GM18867 (cell line): ENCODE measurements at regions not wholly inside any gene's neighbourhood (a gene's known extent, or its start where the extent isn't known, plus 50 kb on each side); places are given as distances from the start of the nearest gene placed in this dataset.
"Not testable (repeated sequence)": the region's sequence is repeated elsewhere in the genome, so short reads cannot be mapped to it uniquely, and the experiment has no call there.

ENCODE experiments used
- ATAC-seq: cut with Tn5 transposase; IDR thresholded peaks from one replicate; pipeline ENCODE4 v1.9.1; 2021; ENCODE audit warnings: mild to moderate bottlenecking, moderate library complexity; ENCODE audit not compliant: unreplicated experiment

DNA sequence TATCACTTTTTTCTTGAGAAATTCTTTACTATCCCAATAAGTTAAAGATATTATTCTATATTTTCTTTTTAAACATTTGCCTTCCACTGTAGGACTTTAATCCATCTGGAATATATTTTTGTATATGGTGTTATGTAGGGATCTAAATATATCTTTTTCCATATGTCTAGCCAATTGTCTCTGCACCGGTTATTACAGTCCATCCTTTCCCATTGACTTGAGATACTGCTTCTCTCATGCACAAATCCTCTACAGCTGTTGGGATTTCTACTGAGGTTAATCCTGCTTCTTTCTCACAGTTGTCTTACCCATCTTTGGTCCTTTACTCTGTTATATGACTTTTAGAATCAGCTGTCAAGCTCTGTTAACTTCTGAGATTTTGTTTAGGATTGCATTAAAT is 483.8 kb upstream of the CDH4 start:
- no peak for ATAC-seq

DNA sequence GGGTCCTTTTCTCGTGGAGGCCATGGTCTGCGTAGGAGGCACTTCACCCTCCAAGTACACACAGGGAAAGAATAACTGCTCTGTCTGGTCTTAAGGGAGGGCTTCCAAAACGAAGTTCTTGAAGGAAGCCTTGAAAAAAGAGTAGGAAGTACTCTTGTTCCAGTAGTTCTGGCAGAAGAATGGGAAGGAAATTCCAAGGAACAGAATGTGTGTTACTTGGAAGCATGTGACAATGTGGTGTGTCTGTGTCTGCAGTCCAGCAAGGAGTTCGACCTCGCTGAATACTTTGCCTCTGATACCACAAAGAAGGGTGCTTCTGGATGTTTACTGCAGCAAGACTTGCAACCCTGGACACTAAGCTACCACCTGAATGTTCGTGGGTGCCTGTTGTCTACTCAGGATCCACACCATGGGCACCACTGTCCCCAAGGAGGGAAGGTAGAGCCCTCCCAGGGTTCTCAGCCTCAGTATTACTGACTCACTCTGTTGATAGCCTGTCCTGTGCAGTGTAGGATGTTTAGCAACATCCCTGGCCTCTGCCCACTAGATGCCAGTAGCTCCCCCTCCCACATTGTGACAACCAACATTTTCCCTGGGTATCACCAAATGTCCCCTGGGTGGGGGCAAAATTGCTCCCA is 471.6 kb upstream of the CDH4 start:
- ATAC-seq: no peak

GRCh38 chr20:60782959-60783625 is 469.0 kb upstream of the CDH4 start:
- no peak for ATAC-seq

DNA sequence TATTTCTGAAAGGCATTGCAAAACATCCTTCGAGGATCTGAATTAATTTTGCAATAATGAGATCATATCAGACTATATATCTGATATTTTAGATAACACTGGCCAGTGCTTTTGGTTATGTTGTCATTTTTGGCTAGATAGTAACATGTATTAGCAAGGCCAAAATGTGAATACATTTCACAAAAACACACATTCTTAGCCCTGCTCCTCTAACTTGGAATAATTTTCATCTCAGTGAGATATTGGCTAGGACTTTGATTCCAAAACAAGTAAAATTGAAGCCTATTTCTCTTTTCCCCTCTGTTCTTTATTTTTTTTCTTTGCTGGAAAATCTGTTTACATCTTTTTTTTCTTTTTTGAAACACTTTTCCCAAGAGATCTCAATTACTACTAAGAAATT is 466.8 kb upstream of the CDH4 start:
- ATAC-seq: no peak

- no peak for ATAC-seq
Measured at GRCh38 chr20:60785785-60786184, 466.3 kb upstream of the CDH4 start.

DNA sequence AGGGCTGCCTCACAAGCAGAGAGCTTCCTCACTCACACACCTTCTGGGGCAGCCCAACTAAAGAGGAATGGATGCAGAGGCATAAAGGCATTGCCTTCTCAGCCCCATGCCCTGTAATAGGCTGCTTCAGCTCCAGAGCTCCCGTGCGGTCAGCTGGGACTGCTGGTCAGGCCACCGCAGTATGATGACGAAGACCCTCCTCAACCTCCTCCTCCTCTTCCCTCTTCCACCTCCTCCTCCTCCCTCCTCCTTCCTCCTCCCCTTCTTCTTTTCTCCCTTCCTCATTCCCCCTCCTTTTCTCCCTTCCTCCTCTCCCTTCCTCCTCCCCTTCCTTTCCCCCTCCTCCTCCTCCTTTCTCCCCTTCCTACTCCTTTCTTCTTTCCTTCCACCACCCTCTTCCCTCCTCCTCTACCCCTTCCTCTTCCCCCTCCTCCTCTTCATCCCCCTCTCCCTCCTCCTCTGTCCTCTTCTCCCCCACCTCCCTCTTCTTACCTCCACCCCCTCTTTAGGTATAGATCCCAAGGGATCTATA is 465.3 kb upstream of the CDH4 start:
- no peak for ATAC-seq

GRCh38 chr20:60787276-60787675 is 464.8 kb upstream of the CDH4 start:
- no peak for ATAC-seq

DNA sequence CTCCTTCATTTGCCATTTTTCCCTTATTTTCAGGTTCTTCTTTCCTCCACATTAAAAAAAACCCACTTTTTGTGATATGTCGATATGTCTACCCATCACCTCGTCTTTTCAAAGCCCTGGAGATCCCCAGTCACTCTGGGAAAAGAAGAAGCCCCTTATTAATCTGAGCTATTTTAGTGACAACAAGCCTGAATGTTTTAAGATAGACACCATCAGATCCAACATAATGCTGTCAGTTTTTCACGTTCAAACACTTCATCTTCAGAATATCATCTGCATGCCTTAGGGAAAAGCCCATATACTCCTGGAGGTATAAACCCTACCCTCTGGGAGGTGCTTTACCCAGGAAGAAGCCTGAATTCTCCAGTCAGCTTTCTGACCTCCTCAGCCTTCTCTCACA is 464.0 kb upstream of the CDH4 start:
- ATAC-seq: no peak

DNA sequence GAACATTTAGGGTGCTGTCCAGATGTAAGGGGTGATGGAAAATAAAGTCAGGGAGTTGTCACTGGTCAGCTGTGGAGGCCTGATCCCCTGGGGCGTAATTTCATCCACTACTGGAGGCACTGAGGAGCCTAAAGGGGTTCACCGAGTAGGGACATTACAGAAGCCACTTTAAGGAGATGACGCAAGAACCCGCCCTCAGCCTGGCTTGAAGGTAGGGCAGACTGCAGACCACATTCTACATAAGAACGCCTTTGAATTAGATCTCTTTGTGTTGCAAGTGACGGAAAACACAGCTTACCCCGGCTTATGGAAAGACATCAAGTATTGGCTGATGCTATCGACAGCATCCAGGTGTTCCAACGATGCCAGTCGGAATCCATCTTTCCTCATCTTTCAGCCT is 462.7 kb upstream of the CDH4 start:
- no peak for ATAC-seq

DNA sequence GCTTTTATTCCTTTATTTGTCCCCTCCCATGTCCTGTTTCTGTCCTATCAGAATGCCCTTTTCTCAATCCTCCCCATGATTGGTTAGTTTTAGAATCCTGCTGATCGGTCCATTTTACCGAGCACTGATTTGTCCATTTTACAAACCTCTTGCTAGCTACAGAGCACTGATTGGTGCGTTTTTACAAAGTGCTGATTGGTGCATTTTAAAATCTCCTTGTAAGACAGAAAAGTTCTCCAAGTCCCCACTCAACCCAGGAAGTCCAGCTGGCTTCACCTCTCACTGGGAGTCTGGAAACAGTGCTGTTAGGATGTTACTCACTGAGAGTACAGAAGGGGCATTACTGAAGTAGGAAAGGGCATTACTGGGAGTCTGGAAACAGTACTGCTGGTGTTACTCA is 461.7 kb upstream of the CDH4 start:
- not testable (repeated sequence) for ATAC-seq

DNA sequence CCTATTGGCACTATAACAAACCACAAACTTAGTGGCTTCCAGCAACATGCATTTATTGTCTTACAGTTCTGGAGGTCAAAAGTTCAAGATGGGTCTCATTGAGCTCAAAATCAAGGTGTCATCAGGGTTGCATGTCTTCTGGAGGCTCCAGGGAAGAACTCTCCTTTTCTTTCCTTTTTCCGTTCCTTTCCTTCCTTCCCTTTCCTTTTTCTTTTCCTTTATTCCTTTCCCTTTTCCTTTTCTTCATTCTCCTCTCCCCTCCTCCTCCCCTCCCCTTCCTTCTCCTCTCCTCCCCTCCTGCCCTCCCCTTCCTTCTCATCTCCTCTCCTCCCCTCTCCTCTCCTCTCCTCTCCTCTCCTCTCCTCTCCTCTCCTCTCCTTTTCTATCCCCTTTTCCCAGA is 460.2 kb upstream of the CDH4 start:
- no peak for ATAC-seq

DNA sequence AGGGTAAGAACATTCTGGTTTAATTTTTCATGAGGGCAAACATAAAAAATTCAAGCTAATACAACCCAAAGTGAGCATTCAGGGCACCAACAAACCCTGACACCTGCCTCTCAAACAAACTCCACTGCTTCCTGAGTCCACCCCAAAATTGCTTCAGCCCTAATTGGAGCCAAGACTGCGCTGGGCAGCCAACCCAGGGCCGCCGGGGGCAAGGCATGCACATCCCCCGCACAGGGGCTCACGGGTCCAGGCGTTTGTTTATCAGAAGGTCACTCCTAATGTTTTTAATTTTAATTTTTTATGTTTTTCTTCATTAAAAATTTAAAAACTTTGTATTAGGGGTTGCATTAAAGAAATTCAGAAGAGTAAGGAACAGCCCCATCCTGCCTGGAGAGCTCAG is 459.1 kb upstream of the CDH4 start:
- no peak for ATAC-seq

- ATAC-seq: no peak
Measured at GRCh38 chr20:60794674-60795073, 457.4 kb upstream of the CDH4 start.

DNA sequence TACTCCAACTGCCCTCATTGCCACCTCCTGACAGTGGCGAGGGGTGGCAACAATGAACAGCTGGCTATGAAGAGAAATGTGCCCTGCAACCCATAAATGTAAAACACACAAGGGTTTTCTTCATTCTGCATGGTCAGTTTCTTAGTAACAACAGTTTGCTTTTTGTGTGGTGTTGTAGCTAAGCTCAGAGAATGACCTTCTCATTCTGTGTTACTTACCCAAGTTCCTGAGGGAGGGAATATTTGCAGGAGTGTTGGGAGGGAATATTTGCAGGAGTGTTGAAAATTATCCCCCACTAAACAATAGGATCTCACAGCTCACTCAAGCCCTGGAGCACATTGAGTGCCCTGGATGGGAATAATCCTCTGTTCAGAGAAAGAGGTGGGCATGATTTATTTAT is 456.4 kb upstream of the CDH4 start:
- no peak for ATAC-seq

- no peak for ATAC-seq
Measured at GRCh38 chr20:60800185-60800584, 451.9 kb upstream of the CDH4 start.

DNA sequence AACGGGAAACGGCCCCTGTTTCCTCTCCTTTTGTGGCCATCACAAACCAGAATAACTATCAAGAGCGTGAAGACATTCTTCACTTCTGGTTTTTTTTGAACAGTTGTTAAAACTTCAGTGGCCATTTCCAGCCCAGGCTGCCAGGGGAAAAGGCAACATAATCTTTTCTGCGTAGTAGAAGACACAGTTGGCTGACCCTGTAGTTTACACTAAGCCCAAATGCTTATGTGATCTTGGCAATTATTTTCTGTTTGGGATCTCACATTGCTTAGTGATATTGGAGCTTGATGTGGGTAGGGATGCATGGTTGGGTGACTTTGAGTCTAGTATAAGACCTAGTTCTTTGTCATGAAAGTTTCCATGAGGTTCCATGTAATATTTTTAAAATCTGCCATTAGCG is 449.4 kb upstream of the CDH4 start:
- ATAC-seq: no peak

GRCh38 chr20:60803335-60804055 is 448.6 kb upstream of the CDH4 start:
- ATAC-seq: no peak

DNA sequence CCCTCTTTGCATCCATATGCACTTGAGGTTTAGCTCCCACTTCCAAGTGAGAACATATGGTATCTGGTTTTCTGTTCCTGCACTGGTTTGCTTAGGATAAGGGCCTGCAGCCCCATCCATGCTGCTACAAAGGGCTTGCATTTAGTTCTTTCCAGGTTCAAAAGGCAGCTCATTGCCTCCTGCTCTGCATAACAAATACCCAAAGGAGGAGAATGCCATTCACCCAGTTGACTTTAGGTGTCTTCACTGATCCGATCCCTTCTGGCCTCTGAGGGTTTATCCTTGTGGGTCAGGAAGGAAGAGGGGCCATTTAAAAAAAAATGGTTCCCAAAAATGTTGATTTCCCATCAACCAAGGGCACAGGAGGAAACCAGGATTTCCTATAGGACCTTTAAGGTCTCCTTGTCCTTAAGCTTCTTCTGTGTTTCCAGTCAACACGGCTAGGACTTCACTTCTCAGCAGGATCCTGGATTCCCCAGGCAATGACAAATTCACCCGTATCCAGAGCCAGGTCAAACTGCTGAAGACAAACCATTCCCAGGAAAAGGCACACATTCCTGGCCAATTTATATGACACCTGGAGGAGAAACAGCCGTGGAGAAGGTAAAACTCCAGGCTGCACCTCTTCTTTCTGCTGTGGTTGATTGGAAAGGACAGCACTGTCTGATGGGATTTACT is 447.7 kb upstream of the CDH4 start:
- ATAC-seq: no peak

DNA sequence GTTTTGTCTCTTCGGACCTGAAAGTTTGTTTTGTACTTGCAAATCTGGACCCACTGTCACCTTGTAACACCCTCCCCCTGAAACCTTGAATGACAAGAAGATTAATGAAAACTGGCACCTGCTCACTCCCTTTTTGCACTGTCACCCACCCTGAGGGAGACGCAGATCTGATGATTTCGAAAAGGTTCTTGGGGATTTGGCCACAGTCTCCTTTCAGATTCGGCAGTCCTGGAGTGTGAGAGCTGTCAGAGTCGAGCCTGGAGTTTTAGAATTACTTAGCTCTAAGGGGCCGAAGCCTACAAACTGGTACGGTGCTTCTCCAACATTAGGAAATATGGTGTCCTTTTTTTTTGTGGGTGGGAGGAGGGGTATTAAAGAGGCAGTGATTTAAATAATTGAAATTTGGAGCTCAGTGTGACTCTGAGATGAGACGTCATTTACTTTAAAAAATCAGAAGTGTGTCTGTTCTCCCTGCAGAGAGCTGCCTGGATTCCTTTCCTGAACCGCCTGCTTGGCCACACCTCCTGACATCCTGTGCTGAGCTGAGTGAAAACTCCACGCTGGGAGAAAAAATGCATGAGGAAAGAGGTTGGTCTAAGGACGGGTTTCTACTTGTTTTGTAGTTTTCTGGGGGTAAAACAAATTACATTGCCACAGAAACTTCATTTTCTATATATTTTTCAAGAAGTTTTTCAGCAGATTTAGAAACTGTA is 447.0 kb upstream of the CDH4 start:
- no peak for ATAC-seq

DNA sequence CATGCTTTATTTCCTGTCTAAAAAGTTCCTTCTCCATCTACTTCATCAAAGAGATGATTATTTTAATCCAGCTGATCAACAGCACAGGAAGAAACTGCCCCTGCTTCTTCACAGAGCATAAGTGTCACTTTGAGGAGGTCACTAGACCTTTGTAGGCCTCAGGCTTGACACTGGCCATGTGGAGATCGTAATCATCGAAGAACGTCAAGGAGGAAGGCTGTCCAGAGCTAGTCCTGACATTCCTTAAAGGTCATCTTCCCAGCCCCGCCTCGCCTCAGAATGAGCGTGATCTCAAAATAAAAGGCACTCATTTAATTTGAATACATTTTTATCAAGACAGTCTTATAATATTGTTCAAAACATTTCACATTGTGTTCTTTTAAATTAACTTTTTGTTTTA is 445.7 kb upstream of the CDH4 start:
- no peak for ATAC-seq

DNA sequence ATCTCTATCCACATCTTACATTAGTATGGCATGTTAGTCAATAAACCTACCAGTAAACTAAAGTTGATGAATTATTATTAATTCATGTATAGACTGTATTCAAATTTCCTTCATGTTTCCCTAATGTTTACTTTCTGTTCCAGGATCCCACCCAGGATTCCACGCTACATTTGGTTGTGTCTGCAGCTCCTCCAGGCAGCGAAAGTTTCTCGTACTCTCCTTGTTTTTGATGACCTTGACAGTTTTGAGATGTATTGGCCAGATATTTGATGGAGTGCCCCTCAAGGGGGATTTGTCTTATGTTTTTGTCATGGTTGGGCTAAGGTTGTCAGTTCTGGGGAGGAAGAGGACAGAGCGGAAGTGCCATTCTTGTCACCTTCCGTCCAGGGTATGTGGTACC is 445.2 kb upstream of the CDH4 start:
- ATAC-seq: no peak
